ENCODE measurements at regions not wholly inside any gene's neighbourhood (a gene's known extent, or its start where the extent isn't known, plus 50 kb on each side); places are given as distances from the start of the nearest gene placed in this dataset.

- no peak for TF ChIP-seq YY1 (IDR thresholded peaks at IDR 0.05; ENCODE audit: borderline replicate concordance in 1 of 3, control insufficient read depth in 1 of 3, extremely low read depth in 1 of 3, insufficient read depth in 3 of 3, insufficient read length in 1 of 3, insufficient replicate concordance in 2 of 3, low read depth in 1 of 3, low read length in 2 of 3)
These were observed 69.6 kb upstream of the NDP start (continued) for GRCh38 chrX:44042751-44043150.

GRCh38 chrX:44042116-44042515 is 68.9 kb upstream of the NDP start:
- no peaks in the 10 kb centered on the region for H3K27me3 ChIP-seq (ENCODE audit: control insufficient read depth in 2 of 2, insufficient read depth in 2 of 2, low read length in 2 of 2)
- no peak overlapping the region for H3K4me2 ChIP-seq (ENCODE audit: insufficient read depth, low read length)
- no peak overlapping the region for H2AFZ ChIP-seq (ENCODE audit: low read depth, low read length)
- WGBS (ENCODE audit: insufficient coverage, low coverage, missing lambda C conversion rate) = 0% methylated on average over 1 of the region's 2 CpGs
- no peaks in the 10 kb centered on the region for H3K9me1 ChIP-seq (ENCODE audit: control insufficient read depth, insufficient read depth, low read length)
- TF ChIP-seq, protein P1, sequence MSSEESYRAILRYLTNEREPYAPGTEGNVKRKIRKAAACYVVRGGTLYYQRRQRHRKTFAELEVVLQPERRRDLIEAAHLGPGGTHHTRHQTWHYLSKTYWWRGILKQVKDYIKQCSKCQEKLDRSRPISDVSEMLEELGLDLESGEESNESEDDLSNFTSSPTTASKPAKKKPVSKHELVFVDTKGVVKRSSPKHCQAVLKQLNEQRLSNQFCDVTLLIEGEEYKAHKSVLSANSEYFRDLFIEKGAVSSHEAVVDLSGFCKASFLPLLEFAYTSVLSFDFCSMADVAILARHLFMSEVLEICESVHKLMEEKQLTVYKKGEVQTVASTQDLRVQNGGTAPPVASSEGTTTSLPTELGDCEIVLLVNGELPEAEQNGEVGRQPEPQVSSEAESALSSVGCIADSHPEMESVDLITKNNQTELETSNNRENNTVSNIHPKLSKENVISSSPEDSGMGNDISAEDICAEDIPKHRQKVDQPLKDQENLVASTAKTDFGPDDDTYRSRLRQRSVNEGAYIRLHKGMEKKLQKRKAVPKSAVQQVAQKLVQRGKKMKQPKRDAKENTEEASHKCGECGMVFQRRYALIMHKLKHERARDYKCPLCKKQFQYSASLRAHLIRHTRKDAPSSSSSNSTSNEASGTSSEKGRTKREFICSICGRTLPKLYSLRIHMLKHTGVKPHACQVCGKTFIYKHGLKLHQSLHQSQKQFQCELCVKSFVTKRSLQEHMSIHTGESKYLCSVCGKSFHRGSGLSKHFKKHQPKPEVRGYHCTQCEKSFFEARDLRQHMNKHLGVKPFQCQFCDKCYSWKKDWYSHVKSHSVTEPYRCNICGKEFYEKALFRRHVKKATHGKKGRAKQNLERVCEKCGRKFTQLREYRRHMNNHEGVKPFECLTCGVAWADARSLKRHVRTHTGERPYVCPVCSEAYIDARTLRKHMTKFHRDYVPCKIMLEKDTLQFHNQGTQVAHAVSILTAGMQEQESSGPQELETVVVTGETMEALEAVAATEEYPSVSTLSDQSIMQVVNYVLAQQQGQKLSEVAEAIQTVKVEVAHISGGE (CRISPR knock-in tag; IDR thresholded peaks at IDR 0.05) = no peak
- TF ChIP-seq PTTG1 (tag; IDR thresholded peaks at IDR 0.05; ENCODE audit: low read depth) (no peak), ILF3 (IDR thresholded peaks at IDR 0.05; ENCODE audit: borderline replicate concordance) (no peak), ZNF655 (CRISPR knock-in tag; IDR thresholded peaks at IDR 0.05) (no peak), HINFP (tag; conservative IDR thresholded peaks at IDR 0.05; ENCODE audit: low read depth) (no peak), UBTF (IDR thresholded peaks at IDR 0.05; ENCODE audit: borderline replicate concordance in 1 of 2, low read depth in 2 of 2, low read length in 2 of 2) (no peak)
- in situ Hi-C loops (cut with MboI) (no loop called here), intact Hi-C loops (cut with micrococcal nuclease) (no loop called here)
- ChIA-PET POLR2A (no interaction called here), CTCF (ENCODE audit: low intra/inter-chr PET ratio) (no interaction called here)
- H3K79me2 ChIP-seq (ENCODE audit: control insufficient read depth, insufficient read depth, low read length) = no peaks in the 10 kb centered on the region
- no peaks in the 10 kb centered on the region for H3K9me3 ChIP-seq (replicated peaks; ENCODE audit: control insufficient read depth, insufficient read depth, low read depth, low read length)
- FAIRE-seq = no peak
- DNase-seq (ENCODE audit: extremely low read depth in 1 of 4, low spot score in 3 of 4) = no peak
- no peaks in the 10 kb centered on the region for H3K36me3 ChIP-seq (ENCODE audit: control insufficient read depth, insufficient read depth, low read length)
- no peaks in the 10 kb centered on the region for H4K20me1 ChIP-seq (replicated peaks; ENCODE audit: control insufficient read depth, insufficient read depth, low read length)
- H3K9ac ChIP-seq (ENCODE audit: insufficient read depth in 1 of 2, low read depth in 2 of 2, low read length in 2 of 2) = no peak overlapping the region
- H3K4me3 ChIP-seq = no peak overlapping the region
- BruUV-seq (replicated peaks) = no TSS peak
- no peaks in the 10 kb centered on the region for H3K4me1 ChIP-seq (replicated peaks in 1 of 2; ENCODE audit: control insufficient read depth in 2 of 2, insufficient read depth in 2 of 2, low read length in 2 of 2)
- no peak overlapping the region for H3K27ac ChIP-seq (ENCODE audit: extremely low read depth, low read depth, low read length)
- ATAC-seq = no peak
